ENCODE measurements at regions not wholly inside any gene's neighbourhood (a gene's known extent, or its start where the extent isn't known, plus 50 kb on each side); places are given as distances from the start of the nearest gene placed in this dataset.

DNA sequence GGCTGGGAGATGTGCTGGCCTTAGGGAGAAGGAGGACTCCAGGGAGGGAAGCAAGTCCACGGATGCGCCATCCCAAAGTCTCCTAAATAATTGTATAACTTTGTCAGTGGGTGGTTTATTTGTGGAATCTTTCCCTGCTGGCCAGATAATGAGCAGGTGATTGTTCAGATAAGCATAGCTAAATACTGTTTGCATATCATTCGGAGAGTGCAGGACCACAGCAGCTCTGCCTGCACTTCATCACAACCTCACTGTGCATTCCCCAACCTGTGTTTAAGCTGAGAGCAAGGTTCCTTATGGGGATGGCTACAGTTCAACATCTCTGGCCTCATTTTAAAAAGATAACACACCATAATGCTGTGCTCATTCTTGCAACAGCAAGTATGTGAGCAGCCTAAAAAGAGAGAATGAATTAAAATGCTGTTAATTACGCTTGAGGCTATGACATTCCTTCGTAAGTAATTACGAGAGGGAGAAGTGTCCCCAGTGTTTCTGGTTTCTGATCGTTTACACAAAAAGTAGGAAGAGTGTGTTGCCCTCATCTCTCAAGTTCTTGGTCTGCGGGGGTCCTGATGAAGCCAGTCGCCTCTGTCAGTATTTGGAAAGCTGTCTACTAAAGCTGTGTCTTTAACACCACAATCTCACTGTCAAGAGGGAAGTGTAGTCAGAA, 272.0 kb upstream of the RORA start:
- no peak for DNase-seq (ENCODE audit: low spot score, unreplicated experiment)
- Mint-ChIP-seq H3K4me1 (ENCODE audit: low read depth) (peaks cover 18% of the 10 kb centered on the region), H3K36me3 (ENCODE audit: insufficient read depth) (no peaks in the 10 kb centered on the region), H3K27me3 (peaks cover 18% of the 10 kb centered on the region), H3K4me3 (ENCODE audit: low read depth) (no peak overlapping the region), H3K9me3 (ENCODE audit: low read depth) (no peaks in the 10 kb centered on the region), H3K27ac (no peak overlapping the region)
- TF ChIP-seq, protein P1, sequence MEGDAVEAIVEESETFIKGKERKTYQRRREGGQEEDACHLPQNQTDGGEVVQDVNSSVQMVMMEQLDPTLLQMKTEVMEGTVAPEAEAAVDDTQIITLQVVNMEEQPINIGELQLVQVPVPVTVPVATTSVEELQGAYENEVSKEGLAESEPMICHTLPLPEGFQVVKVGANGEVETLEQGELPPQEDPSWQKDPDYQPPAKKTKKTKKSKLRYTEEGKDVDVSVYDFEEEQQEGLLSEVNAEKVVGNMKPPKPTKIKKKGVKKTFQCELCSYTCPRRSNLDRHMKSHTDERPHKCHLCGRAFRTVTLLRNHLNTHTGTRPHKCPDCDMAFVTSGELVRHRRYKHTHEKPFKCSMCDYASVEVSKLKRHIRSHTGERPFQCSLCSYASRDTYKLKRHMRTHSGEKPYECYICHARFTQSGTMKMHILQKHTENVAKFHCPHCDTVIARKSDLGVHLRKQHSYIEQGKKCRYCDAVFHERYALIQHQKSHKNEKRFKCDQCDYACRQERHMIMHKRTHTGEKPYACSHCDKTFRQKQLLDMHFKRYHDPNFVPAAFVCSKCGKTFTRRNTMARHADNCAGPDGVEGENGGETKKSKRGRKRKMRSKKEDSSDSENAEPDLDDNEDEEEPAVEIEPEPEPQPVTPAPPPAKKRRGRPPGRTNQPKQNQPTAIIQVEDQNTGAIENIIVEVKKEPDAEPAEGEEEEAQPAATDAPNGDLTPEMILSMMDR (IDR thresholded peaks at IDR 0.05; ENCODE audit: unreplicated experiment): no peak

DNA sequence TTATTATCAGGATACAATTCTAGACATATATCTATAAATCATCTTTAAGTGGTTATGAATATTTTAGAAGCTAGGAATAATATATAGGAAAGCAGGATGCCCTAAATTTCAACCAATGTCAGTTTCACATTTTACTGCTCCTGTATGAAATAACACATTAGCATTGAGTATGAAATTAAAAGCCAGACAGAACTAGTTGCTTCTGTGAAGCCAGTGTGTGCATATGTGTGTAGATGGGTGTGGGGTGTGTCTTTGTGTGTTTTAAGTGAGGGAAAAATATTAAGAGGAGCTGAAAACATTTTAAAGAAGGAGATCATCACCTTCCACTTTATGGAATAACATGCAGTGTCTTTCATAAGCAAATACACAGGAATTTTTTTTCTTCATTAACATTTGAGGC, 271.4 kb upstream of the RORA start:
- Mint-ChIP-seq H3K4me1 (ENCODE audit: low read depth) (peaks cover 18% of the 10 kb centered on the region), H3K9me3 (ENCODE audit: low read depth) (no peaks in the 10 kb centered on the region), H3K27ac (no peak overlapping the region), H3K36me3 (ENCODE audit: insufficient read depth) (no peaks in the 10 kb centered on the region), H3K27me3 (peaks cover 18% of the 10 kb centered on the region), H3K4me3 (ENCODE audit: low read depth) (no peak overlapping the region)
- TF ChIP-seq, protein P1 (IDR thresholded peaks at IDR 0.05; ENCODE audit: unreplicated experiment): no peak
- no peak for DNase-seq (ENCODE audit: low spot score, unreplicated experiment)

DNA sequence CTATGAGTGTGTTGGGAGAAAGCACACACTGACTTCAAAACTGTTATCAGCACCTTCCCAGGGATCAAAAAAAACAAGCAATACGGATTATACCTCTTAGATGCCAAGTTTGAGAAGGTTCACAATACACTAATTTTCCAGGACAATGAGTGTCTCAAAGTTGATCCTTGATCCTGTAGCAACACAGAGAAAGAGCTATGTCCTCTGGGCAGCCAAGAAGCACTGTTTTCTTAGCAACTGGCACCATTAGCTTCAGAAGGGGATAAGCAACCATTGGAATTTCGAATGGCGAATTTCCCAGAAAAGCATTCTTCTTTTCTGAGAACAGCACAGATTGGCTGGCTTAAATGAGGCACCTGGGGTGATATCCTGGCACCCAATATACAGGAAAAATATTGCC, 270.3 kb upstream of the RORA start:
- DNase-seq (ENCODE audit: low spot score, unreplicated experiment): no peak
- TF ChIP-seq, protein P1 (IDR thresholded peaks at IDR 0.05; ENCODE audit: unreplicated experiment): no peak
- no peak overlapping the region for H3K4me3 Mint-ChIP-seq (ENCODE audit: low read depth)
- H3K27ac Mint-ChIP-seq: no peak overlapping the region
- H3K36me3 Mint-ChIP-seq (ENCODE audit: insufficient read depth): no peaks in the 10 kb centered on the region
- no peaks in the 10 kb centered on the region for H3K9me3 Mint-ChIP-seq (ENCODE audit: low read depth)
- peaks cover 18% of the 10 kb centered on the region for H3K27me3 Mint-ChIP-seq
- H3K4me1 Mint-ChIP-seq (ENCODE audit: low read depth): peaks cover 18% of the 10 kb centered on the region

DNA sequence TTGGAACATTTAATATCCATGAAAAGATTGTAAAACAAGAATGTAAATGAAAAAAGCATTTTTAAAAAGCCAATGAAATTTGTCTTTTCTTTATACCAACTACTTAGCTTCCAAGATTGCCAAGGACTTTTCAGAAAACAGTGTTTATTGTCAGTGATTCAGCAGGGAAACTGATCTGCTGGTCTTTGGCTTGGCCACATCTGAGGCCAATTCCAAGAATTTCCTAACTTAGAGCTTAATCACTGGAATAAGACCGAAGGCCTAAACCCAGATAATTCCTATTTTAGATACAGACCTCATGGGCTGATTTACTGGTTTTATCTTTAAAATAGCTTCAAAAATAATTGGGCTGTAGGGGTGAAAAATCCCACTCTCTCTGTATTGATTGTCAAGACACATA, 260.5 kb upstream of the RORA start:
- H3K4me3 Mint-ChIP-seq (ENCODE audit: low read depth): no peak overlapping the region
- no peak for DNase-seq (ENCODE audit: low spot score, unreplicated experiment)
- no peaks in the 10 kb centered on the region for H3K9me3 Mint-ChIP-seq (ENCODE audit: low read depth)
- no peak overlapping the region for H3K27ac Mint-ChIP-seq
- H3K4me1 Mint-ChIP-seq (ENCODE audit: low read depth): no peaks in the 10 kb centered on the region
- H3K36me3 Mint-ChIP-seq (ENCODE audit: insufficient read depth): no peaks in the 10 kb centered on the region
- TF ChIP-seq, protein P1 (IDR thresholded peaks at IDR 0.05; ENCODE audit: unreplicated experiment): no peak
- peaks cover 3% of the 10 kb centered on the region for H3K27me3 Mint-ChIP-seq

DNA sequence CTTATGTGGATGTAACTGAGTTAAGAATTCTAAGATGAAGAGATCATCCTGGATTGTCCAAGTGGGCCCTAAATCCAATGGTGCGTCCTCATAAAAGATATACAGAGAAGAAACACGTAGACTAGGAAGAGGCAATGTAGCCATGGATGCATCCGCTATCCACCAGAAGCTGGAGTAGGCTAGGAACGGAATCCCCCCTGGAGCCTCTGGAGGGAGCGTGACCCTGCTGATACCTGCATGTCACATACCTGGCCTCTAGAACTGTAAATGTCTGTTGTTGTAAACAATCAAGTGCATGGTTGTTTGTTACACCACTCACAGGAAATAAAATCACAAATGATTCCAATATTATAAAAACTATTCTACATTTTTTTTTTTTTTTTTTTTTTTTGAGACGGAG, 254.5 kb upstream of the RORA start:
- H3K9me3 Mint-ChIP-seq (ENCODE audit: low read depth): no peaks in the 10 kb centered on the region
- no peaks in the 10 kb centered on the region for H3K36me3 Mint-ChIP-seq (ENCODE audit: insufficient read depth)
- TF ChIP-seq, protein P1 (IDR thresholded peaks at IDR 0.05; ENCODE audit: unreplicated experiment): no peak
- H3K27ac Mint-ChIP-seq: no peak overlapping the region
- peaks cover 5% of the 10 kb centered on the region for H3K27me3 Mint-ChIP-seq
- H3K4me3 Mint-ChIP-seq (ENCODE audit: low read depth): no peak overlapping the region
- DNase-seq (ENCODE audit: low spot score, unreplicated experiment): no peak
- H3K4me1 Mint-ChIP-seq (ENCODE audit: low read depth): peaks cover 5% of the 10 kb centered on the region
